HAP-1 (cell line): ENCODE measurements at regions not wholly inside any gene's neighbourhood (a gene's known extent, or its start where the extent isn't known, plus 50 kb on each side); places are given as distances from the start of the nearest gene placed in this dataset.

Experiments
- DNase-seq, 2 experiments: peaks; one replicate each; pipeline ENCODE4 v3.0.0-alpha.2; 2016 to 2020; ENCODE audit warnings: low spot score in 2 of 2
- H3K27me3 ChIP-seq: fragments of 250-450 bp; sonication (Bioruptor Pico); 2 replicates; pipeline ENCODE4 v1.5.1; 2020; ENCODE audit warnings: low read depth, mild to moderate bottlenecking, moderate library complexity
- H3K36me3 ChIP-seq: fragments of 250-450 bp; sonication (Bioruptor Pico); replicated peaks from 2 replicates; pipeline ENCODE4 v1.5.1; 2020; ENCODE audit warnings: mild to moderate bottlenecking
- H3K4me1 ChIP-seq: fragments of 250-450 bp; sonication (Bioruptor Pico); 2 replicates; pipeline ENCODE4 v1.5.1; 2020; ENCODE audit warnings: mild to moderate bottlenecking
- H3K4me3 ChIP-seq: fragments of 250-450 bp; sonication (Bioruptor Pico); 2 replicates; pipeline ENCODE4 v1.5.1; 2020; ENCODE audit warnings: mild to moderate bottlenecking, moderate library complexity
- H3K9me3 ChIP-seq: fragments of 250-450 bp; sonication (Bioruptor Pico); 2 replicates; pipeline ENCODE4 v1.5.1; 2020; ENCODE audit warnings: mild to moderate bottlenecking, moderate library complexity
- in situ Hi-C: fragments of 300-500 bp; cut with MboI; formaldehyde crosslinking; loops from 3 replicates; pipeline ENCODE4 v1.14.3; 2020; ENCODE audit warnings: low sequenced_read_pairs, inconsistent platforms, mixed read lengths

GRCh38 chr3:124663690-124664089, 66.6 kb upstream of the UMPS start:
- no peak for DNase-seq
- H3K27me3 ChIP-seq: peaks cover 3% of the 10 kb centered on the region; the same call in 1 of the 2 replicates
- H3K36me3 ChIP-seq: no peaks in the 10 kb centered on the region
- H3K4me3 ChIP-seq: no peak overlapping the region
- no peaks in the 10 kb centered on the region for H3K4me1 ChIP-seq
- H3K9me3 ChIP-seq: no peaks in the 10 kb centered on the region
- in situ Hi-C loops: no loop called here

GRCh38 chr3:124664804-124665203, 65.4 kb upstream of the UMPS start:
- Histone ChIP-seq H3K4me1 (no peaks in the 10 kb centered on the region), H3K36me3 (no peaks in the 10 kb centered on the region), H3K27me3 (peaks cover 3% of the 10 kb centered on the region; the same call in 1 of the 2 replicates), H3K9me3 (no peaks in the 10 kb centered on the region), H3K4me3 (no peak overlapping the region)
- in situ Hi-C loops: no loop called here
- no peak for DNase-seq

GRCh38 chr3:124666067-124666466, 64.2 kb upstream of the UMPS start:
- no peak for DNase-seq
- Histone ChIP-seq H3K9me3 (no peaks in the 10 kb centered on the region; the same call in 1 of the 2 replicates), H3K27me3 (peaks cover 3% of the 10 kb centered on the region; the same call in 1 of the 2 replicates), H3K4me3 (no peak overlapping the region), H3K4me1 (no peaks in the 10 kb centered on the region), H3K36me3 (no peaks in the 10 kb centered on the region)
- in situ Hi-C loops: no loop called here

- Histone ChIP-seq H3K4me3 (no peak overlapping the region), H3K4me1 (no peaks in the 10 kb centered on the region), H3K36me3 (no peaks in the 10 kb centered on the region), H3K9me3 (no peaks in the 10 kb centered on the region; the same call in 1 of the 2 replicates), H3K27me3 (no peaks in the 10 kb centered on the region)
- in situ Hi-C loops: no loop called here
- DNase-seq: no peak
Measured at GRCh38 chr3:124669470-124669869, 60.8 kb upstream of the UMPS start.

- H3K4me3 ChIP-seq: no peak overlapping the region
- DNase-seq: no peak
- no peaks in the 10 kb centered on the region for H3K36me3 ChIP-seq
Measured at GRCh38 chr3:124671106-124671505, 59.1 kb upstream of the UMPS start.

GRCh38 chr3:124674336-124674735, 55.9 kb upstream of the UMPS start:
- H3K4me3 ChIP-seq: no peak overlapping the region
- H3K27me3 ChIP-seq: no peaks in the 10 kb centered on the region
- no peaks in the 10 kb centered on the region for H3K36me3 ChIP-seq
- in situ Hi-C loops: no loop called here
- no peaks in the 10 kb centered on the region; the same call in 1 of the 2 replicates for H3K9me3 ChIP-seq
- H3K4me1 ChIP-seq: no peaks in the 10 kb centered on the region
- no peak for DNase-seq

More at GRCh38 chr3:124671106-124671505, 59.1 kb upstream of the UMPS start:
- Histone ChIP-seq H3K27me3 (no peaks in the 10 kb centered on the region), H3K9me3 (no peaks in the 10 kb centered on the region; the same call in 1 of the 2 replicates), H3K4me1 (no peaks in the 10 kb centered on the region)
- in situ Hi-C loops: no loop called here

- in situ Hi-C loops: no loop called here
Measured at GRCh38 chr3:124676236-124676635, 54.0 kb upstream of the UMPS start.

GRCh38 chr3:124679048-124679638, 51.1 kb upstream of the UMPS start:
- H3K27me3 ChIP-seq: no peaks in the 10 kb centered on the region
- in situ Hi-C loops: no loop called here
- no peak overlapping the region for H3K4me3 ChIP-seq
- no peak for DNase-seq
- no peaks in the 10 kb centered on the region for H3K9me3 ChIP-seq
- no peaks in the 10 kb centered on the region for H3K36me3 ChIP-seq
- H3K4me1 ChIP-seq: no peaks in the 10 kb centered on the region

More at GRCh38 chr3:124676236-124676635, 54.0 kb upstream of the UMPS start:
- H3K9me3 ChIP-seq: no peaks in the 10 kb centered on the region
- DNase-seq: no peak
- H3K4me3 ChIP-seq: no peak overlapping the region
- H3K36me3 ChIP-seq: no peaks in the 10 kb centered on the region
- H3K4me1 ChIP-seq: no peaks in the 10 kb centered on the region
- no peaks in the 10 kb centered on the region for H3K27me3 ChIP-seq
